ENCODE measurements at regions not wholly inside any gene's neighbourhood (a gene's known extent, or its start where the extent isn't known, plus 50 kb on each side); places are given as distances from the start of the nearest gene placed in this dataset.

GRCh38 chr7:155233311-155234157, 64.1 kb upstream of the INSIG1 start:
- H3K4me1 ChIP-seq: no peaks in the 10 kb centered on the region
- H3K36me3 ChIP-seq: no peaks in the 10 kb centered on the region
- H3K27me3 ChIP-seq: no peaks in the 10 kb centered on the region
- no peak overlapping the region for H3K4me3 ChIP-seq
- H3K9me3 ChIP-seq: no peaks in the 10 kb centered on the region
- peak overlapping the region; percentile 42 for H3K27ac ChIP-seq
- TF ChIP-seq POLR2A (IDR thresholded peaks at IDR 0.05) (no peak), CTCF (IDR thresholded peaks at IDR 0.05) (no peak), POLR2AphosphoS5 (IDR thresholded peaks at IDR 0.05; ENCODE audit: insufficient read depth in 1 of 2, low read depth in 1 of 2) (no peak)
- intact Hi-C loops (cut with DNase I): no loop called here
- DNase-seq (ENCODE audit: extremely low spot score in 2 of 2): no peak

GRCh38 chr7:155234158-155234492, 63.6 kb upstream of the INSIG1 start:
- Histone ChIP-seq H3K27ac (peak overlapping the region; percentile 42), H3K4me1 (no peaks in the 10 kb centered on the region), H3K9me3 (no peaks in the 10 kb centered on the region), H3K4me3 (no peak overlapping the region), H3K36me3 (no peaks in the 10 kb centered on the region), H3K27me3 (no peaks in the 10 kb centered on the region)
- intact Hi-C loops (cut with DNase I): no loop called here
- no peak for TF ChIP-seq CTCF (IDR thresholded peaks at IDR 0.05)
- no peak for DNase-seq (ENCODE audit: extremely low spot score in 2 of 2)

GRCh38 chr7:155234950-155235789, 62.5 kb upstream of the INSIG1 start:
- H3K36me3 ChIP-seq: no peaks in the 10 kb centered on the region
- TF ChIP-seq CTCF (IDR thresholded peaks at IDR 0.05) (no peak), POLR2A (IDR thresholded peaks at IDR 0.05) (no peak), POLR2AphosphoS5 (IDR thresholded peaks at IDR 0.05; ENCODE audit: insufficient read depth in 1 of 2, low read depth in 1 of 2) (no peak)
- no peaks in the 10 kb centered on the region for H3K4me1 ChIP-seq
- no peaks in the 10 kb centered on the region for H3K9me3 ChIP-seq
- H3K27me3 ChIP-seq: no peaks in the 10 kb centered on the region
- no peak for DNase-seq (ENCODE audit: extremely low spot score in 2 of 2)
- intact Hi-C loops (cut with DNase I): no loop called here
- no peak overlapping the region for H3K4me3 ChIP-seq
- no peak overlapping the region for H3K27ac ChIP-seq

- H3K4me3 ChIP-seq: no peak overlapping the region
- TF ChIP-seq CTCF (IDR thresholded peaks at IDR 0.05): no peak
- no peak for TF ChIP-seq POLR2A (IDR thresholded peaks at IDR 0.05)
- TF ChIP-seq POLR2AphosphoS5 (IDR thresholded peaks at IDR 0.05; ENCODE audit: insufficient read depth in 1 of 2, low read depth in 1 of 2): no peak
- H3K36me3 ChIP-seq: no peaks in the 10 kb centered on the region
- H3K9me3 ChIP-seq: no peaks in the 10 kb centered on the region
- H3K4me1 ChIP-seq: no peaks in the 10 kb centered on the region
- H3K27me3 ChIP-seq: no peaks in the 10 kb centered on the region
- intact Hi-C loops (cut with DNase I): no loop called here
- no peak overlapping the region for H3K27ac ChIP-seq
- DNase-seq (ENCODE audit: extremely low spot score in 2 of 2): no peak
Observed at GRCh38 chr7:155236386-155236785, 61.3 kb upstream of the INSIG1 start.

- H3K4me3 ChIP-seq: no peak overlapping the region
- intact Hi-C loops (cut with DNase I): no loop called here
- H3K4me1 ChIP-seq: no peaks in the 10 kb centered on the region
- no peaks in the 10 kb centered on the region for H3K36me3 ChIP-seq
- no peaks in the 10 kb centered on the region for H3K27me3 ChIP-seq
- no peak overlapping the region for H3K27ac ChIP-seq
- no peaks in the 10 kb centered on the region for H3K9me3 ChIP-seq
- no peak for TF ChIP-seq CTCF (IDR thresholded peaks at IDR 0.05)
- no peak for TF ChIP-seq POLR2AphosphoS5 (IDR thresholded peaks at IDR 0.05; ENCODE audit: insufficient read depth in 1 of 2, low read depth in 1 of 2)
- TF ChIP-seq POLR2A (IDR thresholded peaks at IDR 0.05): no peak
- DNase-seq (ENCODE audit: extremely low spot score in 2 of 2): no peak
Observed at GRCh38 chr7:155237297-155237696, 60.4 kb upstream of the INSIG1 start.

Data from vagina (tissue), 2 donors.